PC-3 (cell line): ENCODE measurements at regions not wholly inside any gene's neighbourhood (a gene's known extent, or its start where the extent isn't known, plus 50 kb on each side); places are given as distances from the start of the nearest gene placed in this dataset.

ENCODE experiments used
- CTCF ChIP-seq: fragments of 300-600 bp; sonication (generic); conservative IDR thresholded peaks from 2 replicates; pipeline ENCODE4 v1.5.1; 2017; ENCODE audit warnings: antibody characterized with exemption, low read depth, mild to moderate bottlenecking, low read length
- EZH2 ChIP-seq: fragments of 300-600 bp; sonication (generic); IDR thresholded peaks from one replicate; pipeline ENCODE4 v1.6.1; 2017; ENCODE audit warnings: antibody characterized with exemption, mild to moderate bottlenecking, low read length; ENCODE audit not compliant: unreplicated experiment

DNA sequence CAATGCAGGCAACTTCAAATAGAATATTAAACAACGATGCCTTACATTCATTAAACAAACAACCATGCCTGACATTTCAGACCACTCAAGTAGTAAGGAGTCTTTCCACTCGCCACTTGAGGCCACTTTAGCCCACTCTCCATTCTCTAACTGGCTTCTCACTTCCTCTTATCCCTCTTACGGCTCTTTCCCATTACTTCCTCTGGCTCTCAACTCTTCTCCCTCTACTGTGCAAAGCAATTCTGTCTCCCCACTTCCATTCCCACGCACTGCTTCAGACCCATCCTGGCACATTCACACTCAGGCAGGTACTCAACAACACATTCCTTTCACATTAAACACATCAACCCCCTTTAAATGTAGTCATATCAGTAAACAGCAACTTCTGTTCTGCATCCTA lies 229.8 kb upstream of the IPO5 start:
- no peak for TF ChIP-seq EZH2
- TF ChIP-seq CTCF = no peak
